ENCODE measurements at regions not wholly inside any gene's neighbourhood (a gene's known extent, or its start where the extent isn't known, plus 50 kb on each side); places are given as distances from the start of the nearest gene placed in this dataset.

- H3K9me3 ChIP-seq: no peaks in the 10 kb centered on the region
- TF ChIP-seq POLR2A (IDR thresholded peaks at IDR 0.05): no peak
- TF ChIP-seq, protein P1, sequence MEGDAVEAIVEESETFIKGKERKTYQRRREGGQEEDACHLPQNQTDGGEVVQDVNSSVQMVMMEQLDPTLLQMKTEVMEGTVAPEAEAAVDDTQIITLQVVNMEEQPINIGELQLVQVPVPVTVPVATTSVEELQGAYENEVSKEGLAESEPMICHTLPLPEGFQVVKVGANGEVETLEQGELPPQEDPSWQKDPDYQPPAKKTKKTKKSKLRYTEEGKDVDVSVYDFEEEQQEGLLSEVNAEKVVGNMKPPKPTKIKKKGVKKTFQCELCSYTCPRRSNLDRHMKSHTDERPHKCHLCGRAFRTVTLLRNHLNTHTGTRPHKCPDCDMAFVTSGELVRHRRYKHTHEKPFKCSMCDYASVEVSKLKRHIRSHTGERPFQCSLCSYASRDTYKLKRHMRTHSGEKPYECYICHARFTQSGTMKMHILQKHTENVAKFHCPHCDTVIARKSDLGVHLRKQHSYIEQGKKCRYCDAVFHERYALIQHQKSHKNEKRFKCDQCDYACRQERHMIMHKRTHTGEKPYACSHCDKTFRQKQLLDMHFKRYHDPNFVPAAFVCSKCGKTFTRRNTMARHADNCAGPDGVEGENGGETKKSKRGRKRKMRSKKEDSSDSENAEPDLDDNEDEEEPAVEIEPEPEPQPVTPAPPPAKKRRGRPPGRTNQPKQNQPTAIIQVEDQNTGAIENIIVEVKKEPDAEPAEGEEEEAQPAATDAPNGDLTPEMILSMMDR (IDR thresholded peaks at IDR 0.05): no peak
- H3K27ac ChIP-seq: no peak overlapping the region
- no peaks in the 10 kb centered on the region for H3K36me3 ChIP-seq
- H3K4me3 ChIP-seq: no peak overlapping the region
- H3K4me1 ChIP-seq: no peaks in the 10 kb centered on the region
- no peaks in the 10 kb centered on the region for H3K27me3 ChIP-seq
- DNase-seq: no peak
Measured at GRCh38 chr13:40151673-40152072, 496.2 kb downstream of the COG6 start.

DNA sequence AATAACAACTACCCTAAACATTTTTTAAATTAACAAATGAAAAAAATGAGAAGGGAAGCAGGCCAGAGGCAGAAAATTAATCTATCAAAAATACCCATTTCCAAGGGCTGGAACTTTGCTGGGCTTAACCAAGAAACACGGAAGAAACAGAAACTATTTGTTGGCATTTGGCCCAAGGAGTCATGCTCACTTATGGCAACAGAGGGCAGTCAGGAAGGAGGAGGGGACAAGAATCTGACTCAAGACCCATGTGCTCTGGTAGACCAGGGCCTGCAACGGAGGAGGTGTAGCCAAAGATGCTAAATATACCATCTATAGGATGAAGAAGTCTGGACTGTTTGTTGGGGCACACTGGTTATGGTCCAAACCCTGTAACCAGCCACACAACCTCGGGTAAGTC is 496.7 kb downstream of the COG6 start:
- Histone ChIP-seq H3K27me3 (no peaks in the 10 kb centered on the region), H3K9me3 (no peaks in the 10 kb centered on the region), H3K36me3 (no peaks in the 10 kb centered on the region), H3K4me1 (no peaks in the 10 kb centered on the region), H3K4me3 (no peak overlapping the region), H3K27ac (no peak overlapping the region)
- no peak for TF ChIP-seq POLR2A (IDR thresholded peaks at IDR 0.05)
- TF ChIP-seq, protein P1 (IDR thresholded peaks at IDR 0.05): no peak
- DNase-seq: no peak

DNA sequence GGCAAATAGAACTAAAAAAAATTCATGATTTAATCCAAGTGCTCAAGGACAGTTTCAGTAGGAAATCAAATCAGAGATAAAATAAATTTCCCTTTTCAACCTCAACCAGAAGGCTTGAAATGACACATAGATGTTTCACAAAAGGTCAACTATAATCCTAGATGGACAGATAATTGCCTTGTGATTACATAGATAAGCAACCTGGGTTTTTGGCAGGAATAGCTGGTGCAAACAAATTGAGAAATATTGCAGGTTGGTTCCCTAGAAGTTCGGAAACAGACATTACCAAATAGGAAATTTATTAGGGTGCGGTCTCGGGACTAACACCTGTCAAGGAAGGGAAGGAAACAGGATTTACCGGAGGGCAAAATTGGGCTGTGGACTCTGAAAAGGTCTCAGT is 497.5 kb downstream of the COG6 start:
- Histone ChIP-seq H3K36me3 (no peaks in the 10 kb centered on the region), H3K27me3 (no peaks in the 10 kb centered on the region), H3K4me1 (no peaks in the 10 kb centered on the region), H3K27ac (no peak overlapping the region), H3K4me3 (no peak overlapping the region), H3K9me3 (no peaks in the 10 kb centered on the region)
- TF ChIP-seq, protein P1 (IDR thresholded peaks at IDR 0.05): no peak
- TF ChIP-seq POLR2A (IDR thresholded peaks at IDR 0.05): no peak
- no peak for DNase-seq

GRCh38 chr13:40153516-40153915 is 498.1 kb downstream of the COG6 start:
- Histone ChIP-seq H3K4me1 (no peaks in the 10 kb centered on the region), H3K9me3 (no peaks in the 10 kb centered on the region), H3K27ac (no peak overlapping the region), H3K36me3 (no peaks in the 10 kb centered on the region), H3K4me3 (no peak overlapping the region), H3K27me3 (no peaks in the 10 kb centered on the region)
- TF ChIP-seq, protein P1 (IDR thresholded peaks at IDR 0.05): no peak
- TF ChIP-seq POLR2A (IDR thresholded peaks at IDR 0.05): no peak
- peak in 1 of 3 donors; percentile 28 for DNase-seq

DNA sequence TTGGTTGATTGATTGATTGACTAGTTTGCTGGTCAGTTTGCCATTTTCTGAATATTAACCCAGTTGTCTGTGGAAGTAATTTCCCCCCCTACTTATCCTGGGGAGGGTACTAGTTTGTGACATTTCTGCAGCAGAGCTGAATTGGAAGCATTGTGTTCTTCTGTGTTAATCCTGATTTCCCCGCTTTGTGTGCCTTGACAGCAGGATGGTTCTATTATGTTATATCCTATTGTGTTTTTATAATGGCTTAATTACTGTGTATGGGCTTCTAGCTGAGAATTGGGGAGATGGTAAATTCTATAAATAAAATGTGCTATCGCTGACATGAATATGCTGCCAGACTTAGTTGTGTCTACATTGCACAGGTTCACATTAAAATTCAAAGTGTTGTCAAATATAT is 499.7 kb downstream of the COG6 start:
- no peaks in the 10 kb centered on the region for H3K9me3 ChIP-seq
- no peak overlapping the region for H3K27ac ChIP-seq
- H3K4me1 ChIP-seq: no peaks in the 10 kb centered on the region
- no peak for TF ChIP-seq POLR2A (IDR thresholded peaks at IDR 0.05)
- TF ChIP-seq, protein P1 (IDR thresholded peaks at IDR 0.05): no peak
- DNase-seq: no peak
- H3K36me3 ChIP-seq: no peaks in the 10 kb centered on the region
- H3K4me3 ChIP-seq: no peak overlapping the region
- H3K27me3 ChIP-seq: no peaks in the 10 kb centered on the region

DNA sequence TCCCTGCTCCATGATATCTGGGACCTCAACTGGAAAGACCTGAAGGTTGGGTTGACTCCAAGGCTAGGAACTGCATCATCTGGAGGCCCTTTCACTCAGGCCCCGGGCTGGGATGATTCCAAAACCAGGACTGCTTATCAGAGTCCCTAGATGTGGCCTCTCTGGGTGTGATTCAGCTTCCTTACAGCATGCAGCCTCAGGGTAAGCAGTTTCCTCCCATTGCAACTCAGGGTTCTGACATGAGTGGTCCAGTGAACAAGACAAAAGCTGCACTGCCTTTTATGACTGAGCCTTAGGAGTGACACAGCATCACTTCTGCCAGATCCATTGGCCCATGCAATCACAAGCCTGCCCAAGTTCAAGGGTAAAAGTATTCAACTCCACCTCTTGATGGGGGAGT is 502.8 kb downstream of the COG6 start:
- Histone ChIP-seq H3K4me1 (no peaks in the 10 kb centered on the region), H3K27ac (no peak overlapping the region), H3K27me3 (no peaks in the 10 kb centered on the region), H3K4me3 (no peak overlapping the region), H3K36me3 (no peaks in the 10 kb centered on the region), H3K9me3 (no peaks in the 10 kb centered on the region)
- no peak for DNase-seq
- no peak for TF ChIP-seq POLR2A (IDR thresholded peaks at IDR 0.05)
- TF ChIP-seq, protein P1 (IDR thresholded peaks at IDR 0.05): no peak

All from Peyer's patch (tissue), 4 donors.